GM21381 (cell line): ENCODE measurements at regions not wholly inside any gene's neighbourhood (a gene's known extent, or its start where the extent isn't known, plus 50 kb on each side); places are given as distances from the start of the nearest gene placed in this dataset.

Source experiments
- ATAC-seq: cut with Tn5 transposase; IDR thresholded peaks from one replicate; pipeline ENCODE4 v1.9.1; 2021; ENCODE audit warnings: mild to moderate bottlenecking, moderate library complexity; ENCODE audit not compliant: unreplicated experiment

DNA sequence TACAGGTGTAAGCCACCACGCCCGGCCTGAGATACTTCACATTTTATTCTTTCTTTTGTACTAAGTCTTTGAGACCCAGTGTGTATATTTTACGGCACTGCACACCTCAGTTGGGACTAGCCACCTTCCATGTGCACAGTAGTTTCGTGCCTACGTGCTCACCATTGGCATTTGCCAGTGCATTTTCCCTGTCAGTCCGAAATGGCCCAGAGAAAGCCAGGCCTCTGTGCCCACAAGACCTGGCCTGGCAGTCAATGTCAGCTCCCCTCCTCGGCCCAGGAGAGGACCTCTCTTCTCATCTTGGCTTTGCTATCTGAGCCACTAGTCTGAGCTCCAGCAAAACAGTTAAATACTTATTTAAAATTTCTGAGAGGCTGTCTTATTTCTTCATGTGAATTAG is 147.8 kb upstream of the KLHL29 start:
- ATAC-seq = no peak

- no peak for ATAC-seq
Measured at GRCh38 chr2:23238011-23238657, 146.8 kb upstream of the KLHL29 start.

GRCh38 chr2:23239374-23239773 is 145.6 kb upstream of the KLHL29 start:
- ATAC-seq = no peak

GRCh38 chr2:23241121-23241520 is 143.9 kb upstream of the KLHL29 start:
- no peak for ATAC-seq

GRCh38 chr2:23241611-23242245 is 143.3 kb upstream of the KLHL29 start:
- ATAC-seq = no peak

- ATAC-seq = no peak
Measured at GRCh38 chr2:23243073-23243659, 141.8 kb upstream of the KLHL29 start.

DNA sequence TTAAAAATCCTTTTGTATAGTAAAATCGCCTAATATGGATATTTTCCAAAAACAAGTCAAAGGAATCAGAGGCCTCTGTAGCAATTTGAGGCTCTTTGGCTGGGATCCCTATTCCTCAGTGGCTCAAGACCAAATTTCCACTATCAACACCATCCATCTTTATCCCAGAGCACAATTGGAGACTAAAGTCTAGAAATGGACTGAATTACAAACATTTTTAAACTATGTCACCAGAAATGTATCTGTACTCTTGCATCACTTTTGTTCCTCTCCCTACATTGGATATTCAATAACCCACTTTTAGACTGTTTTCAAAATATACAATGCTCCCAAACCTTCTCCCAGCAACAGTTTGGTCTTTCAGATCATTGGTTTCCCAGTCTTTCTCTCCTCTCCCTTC is 140.4 kb upstream of the KLHL29 start:
- no peak for ATAC-seq

GRCh38 chr2:23246992-23247683 is 137.8 kb upstream of the KLHL29 start:
- ATAC-seq = no peak

- no peak for ATAC-seq
Measured at GRCh38 chr2:23248667-23249066, 136.3 kb upstream of the KLHL29 start.

- no peak for ATAC-seq
Measured at GRCh38 chr2:23249348-23249747, 135.6 kb upstream of the KLHL29 start.

- ATAC-seq = no peak
Measured at GRCh38 chr2:23250371-23250770, 134.6 kb upstream of the KLHL29 start.

- ATAC-seq = no peak
Measured at GRCh38 chr2:23256643-23257042, 128.3 kb upstream of the KLHL29 start.

GRCh38 chr2:23260621-23261020 is 124.4 kb upstream of the KLHL29 start:
- ATAC-seq = no peak

DNA sequence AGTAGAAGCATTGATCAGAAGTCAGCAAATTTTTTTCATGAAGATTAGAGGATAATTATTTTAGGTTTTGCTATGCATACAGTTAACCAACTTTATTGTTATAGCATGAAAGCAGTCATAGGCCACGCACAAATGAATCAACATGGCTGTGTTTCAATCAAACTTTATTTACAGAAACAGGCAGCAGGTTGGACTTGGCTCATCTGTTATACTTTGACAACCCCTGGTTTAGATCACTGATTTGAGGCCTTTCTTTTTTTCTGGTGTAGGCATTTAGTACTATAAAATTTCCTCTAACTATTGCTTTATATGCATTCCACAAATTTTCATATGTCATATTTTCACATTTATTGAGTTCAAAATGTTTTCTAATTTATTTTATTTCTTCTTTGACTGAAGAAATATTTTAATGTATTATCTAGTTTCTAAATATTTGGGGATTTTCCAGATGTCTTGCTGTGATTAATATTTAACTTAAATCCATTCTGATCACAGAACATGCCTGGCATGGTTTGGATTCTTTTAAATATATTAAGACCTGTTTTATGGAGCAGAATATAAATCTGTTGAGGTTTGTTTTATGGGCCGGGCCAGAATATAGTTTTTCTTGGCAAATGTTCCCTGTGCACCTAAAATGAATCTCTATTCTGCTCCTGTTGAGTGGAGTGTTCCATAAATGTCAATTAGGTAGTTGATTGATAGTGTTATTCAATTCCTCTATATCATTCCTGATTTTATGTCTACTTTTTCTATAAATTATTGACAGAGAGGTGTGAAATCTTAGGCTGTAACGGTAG is 116.3 kb upstream of the KLHL29 start:
- no peak for ATAC-seq

DNA sequence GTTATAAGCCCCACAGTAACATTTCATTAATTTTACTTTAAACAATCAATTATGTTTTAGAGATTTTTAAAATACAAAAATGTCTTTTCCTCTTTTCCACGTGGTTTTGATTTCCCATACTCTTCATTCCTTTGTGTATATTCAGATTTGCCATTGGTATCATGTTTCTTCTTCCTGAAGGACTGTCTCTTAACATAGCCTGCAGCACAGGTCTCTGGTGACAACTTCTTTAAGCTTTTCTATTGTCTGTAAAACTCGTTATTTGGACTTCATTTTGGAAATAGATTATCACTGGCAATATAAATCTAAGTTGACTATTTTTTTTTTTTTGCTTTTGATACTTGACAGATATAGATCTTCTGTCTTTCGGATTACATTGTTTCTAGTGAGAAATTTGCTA is 115.2 kb upstream of the KLHL29 start:
- no peak for ATAC-seq

DNA sequence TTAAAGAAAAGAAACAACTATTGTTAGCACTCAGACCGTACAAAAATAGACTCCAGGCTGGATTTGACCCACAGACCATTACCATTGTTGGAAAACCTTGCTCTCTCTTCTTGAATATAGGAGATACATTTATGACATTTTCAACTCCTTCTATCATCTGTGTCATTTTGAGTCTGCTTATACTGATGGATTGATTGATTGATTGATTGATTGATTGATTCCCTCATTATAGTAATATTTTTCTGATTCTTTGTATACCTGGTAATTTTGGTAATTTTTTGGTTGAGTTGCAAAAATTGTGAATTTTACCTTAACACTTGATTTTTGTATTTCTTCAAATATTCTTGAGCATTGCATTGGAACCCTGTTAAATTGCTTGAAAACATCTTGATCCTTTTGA is 114.2 kb upstream of the KLHL29 start:
- no peak for ATAC-seq

DNA sequence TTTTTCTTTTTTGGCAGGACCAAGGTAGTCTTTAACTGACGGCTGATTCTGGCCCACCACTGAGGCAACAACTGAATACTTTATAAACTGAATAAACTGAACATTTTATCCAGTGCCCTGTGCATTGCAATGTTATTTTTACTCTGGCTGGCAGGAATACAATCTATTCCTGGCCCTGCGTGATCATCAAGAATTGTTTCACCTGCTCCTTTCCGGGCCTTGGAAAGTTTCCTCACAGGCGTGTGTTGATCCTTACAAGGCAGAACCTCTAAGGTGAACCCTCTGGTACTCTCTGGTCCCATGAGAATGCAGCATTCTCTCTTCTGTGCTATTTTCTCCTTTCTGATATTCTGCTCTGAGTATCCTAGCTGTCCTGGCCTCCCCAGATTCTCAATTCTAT is 113.7 kb upstream of the KLHL29 start:
- no peak for ATAC-seq

- no peak for ATAC-seq
Measured at GRCh38 chr2:23273786-23274185, 111.2 kb upstream of the KLHL29 start.

DNA sequence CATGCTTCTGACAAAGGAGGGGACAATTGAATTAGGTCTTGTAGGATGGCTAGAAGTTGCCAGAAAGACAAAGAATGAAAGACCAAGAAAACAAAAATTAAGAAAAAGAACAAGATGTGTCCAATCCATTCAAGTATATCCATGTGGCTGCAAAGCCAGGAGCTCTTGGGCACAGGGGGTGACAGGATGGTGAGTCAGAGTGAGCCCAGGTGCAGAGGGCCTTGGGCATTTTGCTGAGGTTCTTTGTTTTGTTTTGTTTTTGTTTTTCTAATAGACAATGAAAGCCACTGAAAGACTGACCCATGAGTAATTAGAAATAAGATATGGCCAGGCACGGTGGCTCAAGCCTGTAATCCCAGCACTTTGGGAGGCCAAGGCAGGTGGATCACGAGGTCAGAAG is 104.6 kb upstream of the KLHL29 start:
- ATAC-seq = no peak

DNA sequence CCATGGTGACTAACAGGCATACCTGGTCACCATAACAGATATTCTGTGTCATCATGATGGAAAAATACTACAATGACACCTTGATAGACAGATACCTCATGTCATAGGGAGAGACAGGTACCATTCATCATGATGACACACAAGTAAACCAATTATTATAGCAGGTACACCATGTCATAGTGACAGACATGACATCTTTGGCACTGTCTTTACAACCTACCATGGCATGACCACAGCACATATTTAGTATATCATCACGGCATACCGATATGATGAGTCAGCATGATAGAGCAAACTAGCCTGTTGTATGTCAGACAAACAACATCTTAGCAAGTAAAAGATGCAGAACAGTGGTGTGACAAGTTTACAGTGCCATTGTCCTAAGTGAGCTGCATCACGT is 101.3 kb upstream of the KLHL29 start:
- ATAC-seq = no peak

DNA sequence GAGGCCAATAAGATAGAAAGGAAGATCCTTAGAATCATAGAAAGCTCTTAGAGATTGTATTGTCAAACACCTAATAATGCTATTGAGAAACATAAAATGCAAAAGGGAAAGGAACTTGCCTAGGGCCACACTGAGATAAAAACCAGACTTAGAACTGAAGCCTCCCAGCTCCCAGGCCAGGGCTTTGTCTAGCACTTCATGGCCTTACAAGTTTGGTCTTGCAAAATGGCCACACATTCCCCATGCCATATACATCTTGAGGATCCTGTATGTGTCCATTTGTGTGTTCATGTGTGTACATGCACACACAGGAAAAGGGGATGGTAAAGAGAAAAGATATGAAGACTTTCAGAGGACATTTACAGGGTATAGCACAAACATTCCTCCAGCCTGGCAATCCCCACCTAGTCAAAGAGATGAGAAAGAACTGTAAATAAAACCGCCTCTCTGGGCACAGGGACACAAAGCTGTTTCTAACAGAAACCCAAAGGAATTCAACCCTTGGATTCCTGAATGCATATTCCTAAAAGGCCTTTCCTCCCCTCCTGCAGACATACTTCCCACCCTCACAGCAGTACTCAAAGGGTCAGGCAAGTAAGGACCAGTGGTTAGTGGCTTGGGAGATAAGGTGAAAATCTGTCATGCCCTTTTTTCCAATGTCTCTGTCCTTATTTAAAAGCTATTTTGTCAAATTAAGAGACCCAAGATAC is 99.7 kb upstream of the KLHL29 start:
- ATAC-seq = no peak
